DMS 273 treated with DMSO at 0.1 percent for 48 hours (cell line): ENCODE measurements at regions not wholly inside any gene's neighbourhood (a gene's known extent, or its start where the extent isn't known, plus 50 kb on each side); places are given as distances from the start of the nearest gene placed in this dataset.

ENCODE experiments used
- DNase-seq: peaks from one replicate; lab custom pipeline; 2025; lab: John Stamatoyannopoulos, UW

- DNase-seq: no peak
Measured at GRCh38 chr12:124489915-124490583, 77.4 kb downstream of the NCOR2 start.

- DNase-seq: no peak
Measured at GRCh38 chr12:124489220-124489619, 78.2 kb downstream of the NCOR2 start.

- DNase-seq: no peak
Measured at GRCh38 chr12:124488520-124488919, 78.9 kb downstream of the NCOR2 start.

- no peak for DNase-seq
Measured at GRCh38 chr12:124487834-124488165, 79.6 kb downstream of the NCOR2 start.

- DNase-seq: no peak
Measured at GRCh38 chr12:124487066-124487833, 80.2 kb downstream of the NCOR2 start.

GRCh38 chr12:124486346-124486963, 81.0 kb downstream of the NCOR2 start:
- no peak for DNase-seq

- DNase-seq: no peak
Measured at GRCh38 chr12:124485371-124485770, 82.0 kb downstream of the NCOR2 start.

GRCh38 chr12:124484526-124484953, 82.9 kb downstream of the NCOR2 start:
- DNase-seq: no peak

- no peak for DNase-seq
Measured at GRCh38 chr12:124484067-124484466, 83.3 kb downstream of the NCOR2 start.

- no peak for DNase-seq
Measured at GRCh38 chr12:124482901-124483799, 84.3 kb downstream of the NCOR2 start.

GRCh38 chr12:124482567-124482893, 84.9 kb downstream of the NCOR2 start:
- no peak for DNase-seq

- DNase-seq: no peak
Measured at GRCh38 chr12:124481772-124482566, 85.4 kb downstream of the NCOR2 start.

GRCh38 chr12:124481257-124481750, 86.1 kb downstream of the NCOR2 start:
- no peak for DNase-seq

GRCh38 chr12:124480469-124481256, 86.7 kb downstream of the NCOR2 start:
- DNase-seq: no peak

GRCh38 chr12:124479680-124480468, 87.5 kb downstream of the NCOR2 start:
- no peak for DNase-seq

GRCh38 chr12:124478985-124479645, 88.3 kb downstream of the NCOR2 start:
- no peak for DNase-seq

GRCh38 chr12:124478416-124478815, 89.0 kb downstream of the NCOR2 start:
- DNase-seq: no peak

- no peak for DNase-seq
Measured at GRCh38 chr12:124477107-124477915, 90.1 kb downstream of the NCOR2 start.
